GM19025 (cell line): ENCODE measurements at regions not wholly inside any gene's neighbourhood (a gene's known extent, or its start where the extent isn't known, plus 50 kb on each side); places are given as distances from the start of the nearest gene placed in this dataset.
"Not testable (repeated sequence)": the region's sequence is repeated elsewhere in the genome, so short reads cannot be mapped to it uniquely, and the experiment has no call there.

Source experiments
- ATAC-seq: cut with Tn5 transposase; IDR thresholded peaks from one replicate; pipeline ENCODE4 v1.9.1; 2021; ENCODE audit warnings: mild to moderate bottlenecking, low read depth, moderate library complexity; ENCODE audit not compliant: unreplicated experiment

DNA sequence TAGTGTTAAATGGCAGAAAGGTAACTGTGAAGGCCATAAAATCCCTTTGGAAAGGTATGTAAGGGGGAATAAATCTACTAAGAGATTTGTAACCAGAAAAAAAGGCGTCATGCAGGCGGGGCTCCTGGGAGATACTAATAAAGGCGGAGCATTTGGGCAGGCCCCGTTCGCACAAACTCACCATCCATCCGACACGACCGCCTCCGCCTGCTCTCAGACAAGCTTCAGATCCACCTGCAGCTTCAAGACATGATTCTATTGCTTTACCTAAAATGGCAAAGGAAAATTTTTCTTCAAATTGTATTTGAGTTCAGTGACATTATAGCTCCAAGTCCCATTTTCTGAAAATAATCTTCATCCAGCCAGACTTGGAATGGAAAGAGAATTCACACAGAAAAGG lies 162.9 kb upstream of the SPATA31A3 start:
- not testable (repeated sequence) for ATAC-seq

DNA sequence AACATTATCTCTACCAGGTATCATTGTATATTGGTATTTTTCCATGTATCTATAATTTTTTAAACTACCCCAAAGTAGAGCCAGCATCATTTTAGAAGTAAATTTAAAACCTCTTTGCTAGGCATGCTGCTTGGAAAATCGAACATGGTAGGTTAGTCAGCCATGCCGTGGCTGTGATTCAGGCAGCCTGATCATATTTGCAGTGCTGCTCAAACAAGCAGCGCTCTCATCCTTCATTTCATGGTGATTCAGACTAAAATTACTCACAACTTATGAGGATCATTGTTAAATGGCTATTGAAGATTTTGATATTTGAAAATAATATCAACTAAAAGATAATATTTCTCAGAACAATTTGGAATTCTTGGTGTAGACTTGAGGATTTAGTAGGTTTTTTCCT lies 161.2 kb upstream of the SPATA31A3 start:
- not testable (repeated sequence) for ATAC-seq

- not testable (repeated sequence) for ATAC-seq
These were observed 150.2 kb upstream of the SPATA31A3 start for GRCh38 chr9:67142392-67143107.

- not testable (repeated sequence) for ATAC-seq
These were observed 144.0 kb upstream of the SPATA31A3 start for GRCh38 chr9:67136376-67136775.

- not testable (repeated sequence) for ATAC-seq
These were observed 140.8 kb upstream of the SPATA31A3 start for GRCh38 chr9:67133124-67133523.

DNA sequence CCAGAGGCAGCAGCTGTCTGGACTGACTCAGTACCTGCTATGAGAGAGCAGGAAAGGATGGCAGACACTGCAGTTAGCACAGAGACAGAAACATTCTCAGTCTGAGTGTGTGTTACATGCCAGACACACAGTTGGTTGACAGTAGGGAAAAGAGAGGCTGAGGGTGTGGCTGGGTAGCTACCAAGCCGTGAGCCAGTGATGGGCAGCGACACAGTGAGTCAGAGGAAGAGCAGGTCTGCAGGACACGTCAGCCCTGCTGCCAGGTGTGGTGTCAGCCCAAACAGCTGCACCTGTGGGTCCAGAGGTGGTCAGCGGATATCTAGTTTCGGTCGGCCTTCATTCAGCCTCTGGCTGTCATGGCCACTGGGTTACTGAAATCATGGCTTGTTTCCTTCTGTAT lies 124.4 kb upstream of the SPATA31A3 start:
- ATAC-seq = not testable (repeated sequence)

DNA sequence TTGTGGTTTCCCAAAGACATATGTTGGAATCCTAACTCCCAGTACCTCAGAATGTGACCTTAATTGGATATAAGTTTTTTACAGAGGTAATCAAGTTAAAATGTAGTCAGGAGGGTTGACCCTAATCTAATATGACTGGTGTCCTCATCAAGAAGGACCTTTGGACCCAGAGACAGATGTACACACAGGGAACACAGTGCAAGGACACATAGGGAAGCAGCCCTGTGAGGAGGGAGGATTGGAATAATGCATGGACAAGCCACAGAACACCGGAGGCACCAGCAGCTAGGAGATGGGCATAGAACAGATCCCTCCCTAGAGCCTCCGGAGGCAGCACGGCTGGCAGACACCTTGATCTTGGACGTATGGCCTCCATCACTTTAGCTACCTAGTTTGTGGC lies 119.8 kb upstream of the SPATA31A3 start:
- not testable (repeated sequence) for ATAC-seq

GRCh38 chr9:67111733-67112132 lies 119.4 kb upstream of the SPATA31A3 start:
- ATAC-seq = not testable (repeated sequence)

- ATAC-seq = not testable (repeated sequence)
These were observed 117.5 kb upstream of the SPATA31A3 start for GRCh38 chr9:67109859-67110258.

- ATAC-seq = peak; percentile 51
These were observed 114.3 kb upstream of the SPATA31A3 start for GRCh38 chr9:67106659-67107058.

GRCh38 chr9:67102506-67103276 lies 110.3 kb upstream of the SPATA31A3 start:
- ATAC-seq = not testable (repeated sequence)

GRCh38 chr9:67091104-67091503 lies 98.8 kb upstream of the SPATA31A3 start:
- ATAC-seq = not testable (repeated sequence)

DNA sequence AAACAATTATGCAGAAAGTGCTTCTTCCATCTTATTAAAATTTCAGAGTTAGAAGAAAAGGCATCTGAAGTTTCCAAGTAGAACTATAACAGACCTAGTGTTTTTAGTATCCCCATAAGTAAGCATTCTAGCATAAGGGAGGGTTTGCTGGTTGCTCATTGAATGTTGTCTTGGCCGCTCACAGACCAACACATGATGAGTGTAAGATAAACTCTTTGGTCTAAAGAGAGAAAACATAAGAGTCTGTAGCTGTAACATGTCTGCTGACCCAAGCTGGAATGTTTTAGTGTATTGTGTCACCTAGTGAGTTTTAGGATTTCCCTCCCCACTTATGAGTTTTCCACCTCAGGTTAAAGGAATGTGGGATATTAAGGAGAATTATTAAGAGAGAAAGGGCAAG lies 94.5 kb upstream of the SPATA31A3 start:
- not testable (repeated sequence) for ATAC-seq

DNA sequence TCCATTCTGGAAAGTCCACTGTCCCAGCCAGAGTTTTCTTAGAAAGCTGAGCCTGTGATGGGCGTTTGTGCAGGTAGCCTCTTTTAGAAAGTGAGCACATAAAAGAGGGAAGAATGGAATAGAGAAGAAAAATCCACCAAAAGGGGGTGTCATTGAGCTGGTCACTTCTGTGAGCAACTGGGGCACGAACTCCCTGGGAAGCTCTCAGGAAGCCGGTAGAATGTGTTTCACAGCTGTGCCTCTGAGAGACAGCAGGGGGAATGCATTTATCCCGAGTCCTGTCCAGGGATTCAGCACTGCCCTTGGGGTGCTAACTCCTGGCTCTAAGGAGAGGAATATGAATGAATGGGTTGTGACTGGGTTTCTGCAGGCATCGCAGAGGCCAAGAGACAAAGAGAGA lies 73.8 kb upstream of the SPATA31A3 start:
- ATAC-seq = not testable (repeated sequence)

DNA sequence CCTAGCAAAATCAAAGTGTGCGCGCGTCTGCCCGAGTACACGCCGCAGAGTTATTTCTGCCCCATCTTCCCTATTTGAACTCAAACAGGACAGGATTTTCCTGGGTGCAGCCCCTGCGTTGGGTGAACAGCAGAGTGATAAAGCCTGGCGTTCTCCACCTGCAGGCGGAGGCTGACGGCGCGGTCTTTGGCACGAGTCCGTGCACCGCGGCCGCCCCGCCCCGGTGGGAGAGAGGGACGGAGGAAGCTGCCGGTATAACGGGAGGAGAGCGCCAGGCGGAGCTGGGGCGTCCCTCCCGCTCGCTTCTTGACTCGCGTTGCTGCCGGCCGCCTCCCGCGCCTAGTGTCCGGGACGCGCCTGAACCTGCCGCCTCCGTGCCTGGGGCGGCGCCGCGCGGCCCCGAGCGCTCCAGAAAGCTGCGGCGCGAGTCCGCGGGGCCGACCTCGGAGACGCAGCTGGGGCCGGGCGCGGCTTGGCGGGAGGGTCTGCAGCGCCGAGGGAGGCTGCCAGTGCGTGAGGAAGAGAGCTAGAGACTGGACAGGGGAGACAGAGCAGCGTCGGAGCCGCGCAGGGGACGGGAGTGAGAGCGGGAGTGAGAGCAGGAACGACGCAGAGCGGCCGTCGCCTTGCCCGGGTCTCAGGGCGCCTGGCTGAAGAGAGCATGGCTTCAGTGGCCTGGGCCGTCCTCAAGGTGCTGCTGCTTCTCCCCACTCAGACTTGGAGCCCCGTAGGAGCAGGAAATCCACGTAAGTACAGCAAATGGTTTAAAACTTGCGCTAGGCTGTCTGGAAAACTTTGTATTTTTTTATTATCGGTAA lies 66.8 kb upstream of the SPATA31A3 start:
- ATAC-seq = not testable (repeated sequence)
